ENCODE measurements at regions not wholly inside any gene's neighbourhood (a gene's known extent, or its start where the extent isn't known, plus 50 kb on each side); places are given as distances from the start of the nearest gene placed in this dataset.

DNA sequence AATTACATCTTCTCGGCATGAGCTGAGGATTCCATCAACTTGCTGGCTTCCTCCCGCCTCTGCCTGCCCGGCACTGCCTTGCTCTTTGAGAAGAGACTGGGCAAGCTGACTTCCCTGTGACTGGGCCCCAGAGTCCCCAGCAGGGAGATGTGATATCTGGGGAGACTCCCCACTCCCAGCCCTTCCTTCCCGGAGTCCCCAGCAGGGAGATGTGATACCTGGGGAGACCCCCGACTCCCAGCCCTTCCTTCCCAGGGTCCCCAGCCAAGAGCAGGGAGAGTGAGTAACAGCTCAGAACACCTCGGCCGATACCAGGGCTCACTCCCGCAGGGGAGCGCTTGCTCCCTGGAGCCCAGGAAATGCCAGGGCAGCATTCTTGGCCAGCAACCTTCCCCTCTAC, 90.1 kb upstream of the NEURL1B start:
- no peak for TF ChIP-seq POLR2A (IDR thresholded peaks at IDR 0.05)
- no peak for TF ChIP-seq CTCF (IDR thresholded peaks at IDR 0.05)

Data from right lobe of liver (tissue), 4 donors.